GM21576 (cell line): ENCODE measurements at regions not wholly inside any gene's neighbourhood (a gene's known extent, or its start where the extent isn't known, plus 50 kb on each side); places are given as distances from the start of the nearest gene placed in this dataset.

Source experiments
- ATAC-seq: cut with Tn5 transposase; IDR thresholded peaks from one replicate; pipeline ENCODE4 v1.9.1; 2021; ENCODE audit warnings: mild to moderate bottlenecking, moderate library complexity; ENCODE audit not compliant: unreplicated experiment

DNA sequence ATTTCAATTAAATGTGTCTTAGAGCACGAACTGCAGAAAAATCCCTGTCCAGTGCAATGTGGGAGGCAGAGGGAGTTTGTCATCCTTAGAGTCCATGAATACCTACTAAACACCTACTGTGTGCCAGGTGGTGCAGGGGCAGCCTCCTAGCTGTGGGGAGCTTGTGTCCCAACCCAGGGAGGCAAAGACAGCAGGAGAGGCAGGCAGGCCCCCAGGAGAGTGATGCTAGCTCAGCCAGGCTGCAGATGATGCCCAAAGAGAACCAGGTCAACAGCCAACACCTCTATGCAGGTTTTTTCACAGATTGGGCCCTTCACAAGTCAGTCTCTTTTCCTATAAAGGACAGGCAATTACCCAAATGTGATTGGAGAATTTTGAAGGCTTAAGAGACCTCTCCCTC, 108.2 kb upstream of the UQCRFS1 start:
- no peak for ATAC-seq

DNA sequence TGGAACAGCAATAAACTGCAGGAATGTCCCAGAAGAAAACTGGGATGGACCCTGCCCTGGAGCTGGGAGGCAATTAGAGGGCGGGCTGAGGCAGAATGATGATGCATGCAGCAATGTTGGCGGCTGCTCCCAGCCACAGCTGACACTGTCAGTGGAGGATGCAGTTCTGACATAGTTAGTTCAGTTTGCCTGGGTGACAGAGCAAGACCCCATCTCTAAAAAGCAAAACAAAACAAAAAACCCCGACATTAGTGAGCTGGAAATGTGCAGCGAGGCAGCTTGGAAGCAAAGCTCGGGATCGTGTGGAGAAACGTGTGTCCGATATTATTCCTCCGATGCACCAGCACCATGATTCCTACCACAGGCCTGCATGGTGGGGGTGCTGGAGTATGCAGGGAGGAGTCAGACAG, 110.1 kb upstream of the UQCRFS1 start:
- ATAC-seq, result no peak

DNA sequence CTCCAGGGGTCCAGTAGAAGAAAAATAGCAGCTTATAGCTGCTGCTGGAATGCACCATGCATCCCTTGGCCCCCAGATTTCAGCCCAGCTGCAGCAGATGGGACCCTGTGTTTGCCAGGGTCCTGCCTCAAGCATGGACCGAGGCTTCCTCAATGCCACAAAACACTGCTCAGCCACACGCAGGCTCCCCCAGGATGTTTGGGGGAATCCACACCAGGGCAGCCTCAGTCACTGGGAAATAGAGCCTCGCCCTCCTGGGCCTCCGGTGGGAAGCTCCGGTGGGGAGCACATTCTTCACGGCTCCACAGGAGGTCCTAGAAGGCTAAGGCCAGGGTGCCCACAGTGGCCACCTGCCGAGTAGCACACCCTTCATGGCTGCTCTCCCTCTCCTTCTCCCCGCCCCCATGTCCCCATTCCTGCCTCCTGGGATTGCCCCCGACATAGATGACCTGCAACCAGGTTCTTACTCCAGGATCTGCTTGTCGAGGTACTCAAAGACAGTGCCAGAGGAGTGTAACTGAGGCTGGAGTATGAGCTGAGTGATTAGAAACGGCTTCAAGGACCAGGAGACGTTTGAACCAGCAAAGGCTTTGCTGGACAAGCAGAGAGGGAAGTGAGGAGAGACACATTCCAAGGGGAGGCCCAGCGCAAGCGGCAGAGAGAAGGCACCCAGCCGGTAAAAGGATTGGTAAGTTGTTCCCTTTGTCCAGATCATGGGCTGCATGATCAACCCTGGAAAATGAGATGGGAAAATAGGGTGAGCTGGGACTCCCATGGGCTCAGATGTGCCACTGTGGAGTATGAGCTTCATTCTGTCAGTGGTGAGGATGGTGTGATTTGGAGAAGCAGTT, 110.7 kb upstream of the UQCRFS1 start:
- no peak for ATAC-seq

DNA sequence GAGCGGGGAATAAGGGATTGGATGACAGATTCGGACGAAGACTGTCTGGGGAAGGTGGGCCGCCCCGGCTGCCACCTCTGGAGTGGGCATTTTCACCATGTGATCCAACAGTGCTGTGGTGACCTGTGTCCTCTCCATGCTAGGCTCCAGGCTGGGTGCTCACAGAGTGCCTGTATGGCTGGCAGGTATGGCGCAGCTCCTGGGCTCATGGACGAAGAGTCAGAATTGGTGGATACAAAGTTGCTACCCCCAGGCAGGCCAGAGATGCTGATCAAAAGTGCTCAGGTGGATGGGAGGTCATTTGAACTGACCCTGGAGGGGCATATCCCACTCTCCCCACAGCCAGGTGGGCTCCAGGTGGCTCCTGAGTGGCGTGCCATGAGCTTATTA, 111.3 kb upstream of the UQCRFS1 start:
- no peak for ATAC-seq

DNA sequence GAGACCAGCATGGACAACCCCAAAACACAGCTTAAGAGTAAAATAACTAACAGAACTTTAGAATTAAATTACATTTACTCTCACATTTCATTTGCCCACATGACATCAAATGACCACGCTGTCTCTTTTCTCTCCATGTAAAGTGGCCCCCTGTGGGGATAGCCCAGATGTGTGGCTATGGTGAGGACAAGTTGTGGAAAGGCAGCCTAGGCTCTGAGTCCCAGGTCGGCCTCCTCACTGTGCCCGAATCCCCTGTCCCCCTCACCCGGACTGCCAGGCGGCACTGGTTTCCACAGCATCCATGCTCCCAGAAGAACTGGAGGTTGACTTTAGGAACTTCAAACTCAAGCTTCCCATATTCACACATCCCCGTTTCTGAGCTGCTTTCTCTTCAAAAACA, 111.8 kb upstream of the UQCRFS1 start:
- ATAC-seq, result no peak

DNA sequence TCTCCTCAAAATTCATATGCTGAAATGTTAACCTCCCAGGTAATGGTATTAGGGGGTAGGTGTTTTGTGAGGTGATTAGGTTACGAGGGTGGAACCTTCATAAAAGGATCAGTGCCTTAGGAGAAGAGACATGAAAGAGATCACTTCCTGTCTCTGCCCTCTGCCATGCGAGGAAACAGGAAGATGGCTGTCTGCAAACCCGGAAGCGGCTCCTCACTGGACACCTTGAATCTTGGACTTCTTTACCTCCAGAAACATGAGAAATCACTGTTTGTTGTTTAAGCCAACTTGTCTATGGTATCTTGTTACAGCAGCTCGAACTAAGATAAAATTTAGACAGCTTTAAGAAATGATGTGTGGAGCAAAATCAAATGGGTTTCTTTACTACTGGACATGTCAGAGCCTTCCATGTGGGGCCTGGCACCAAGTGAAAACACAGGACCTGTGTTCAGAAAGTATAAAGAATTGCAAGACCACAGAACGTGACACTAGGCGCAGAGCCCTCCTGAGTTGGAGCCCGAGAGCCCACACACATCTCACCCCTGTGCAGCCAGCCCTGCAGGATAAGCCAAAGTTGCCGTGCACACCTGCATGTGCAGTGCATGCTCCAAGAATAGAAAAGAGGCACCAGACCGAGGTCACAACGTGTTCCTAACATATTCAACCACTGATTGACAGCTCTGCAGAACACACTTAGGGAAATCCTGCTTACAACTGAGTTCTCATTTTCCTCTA, 112.5 kb upstream of the UQCRFS1 start:
- ATAC-seq, result no peak

DNA sequence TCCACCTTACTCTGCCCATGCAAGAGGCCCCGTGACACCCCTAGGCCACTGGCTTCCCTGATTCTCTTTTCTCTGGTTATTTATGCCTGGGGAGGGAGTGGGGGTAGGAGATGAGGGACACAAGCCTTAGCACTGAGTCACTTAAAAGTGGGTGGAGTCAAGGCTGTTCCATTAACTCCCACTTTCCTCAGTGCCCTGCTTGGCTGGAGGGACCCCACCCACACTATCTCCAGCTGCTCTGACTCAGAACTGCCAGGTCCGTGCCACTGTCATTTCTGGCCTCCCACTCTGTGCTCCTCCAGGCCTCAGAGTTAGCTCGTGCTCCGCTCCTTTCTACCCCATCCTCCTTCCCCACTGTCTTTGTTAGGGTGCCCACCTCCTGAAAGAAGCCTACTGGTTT, 113.4 kb upstream of the UQCRFS1 start:
- no peak for ATAC-seq

DNA sequence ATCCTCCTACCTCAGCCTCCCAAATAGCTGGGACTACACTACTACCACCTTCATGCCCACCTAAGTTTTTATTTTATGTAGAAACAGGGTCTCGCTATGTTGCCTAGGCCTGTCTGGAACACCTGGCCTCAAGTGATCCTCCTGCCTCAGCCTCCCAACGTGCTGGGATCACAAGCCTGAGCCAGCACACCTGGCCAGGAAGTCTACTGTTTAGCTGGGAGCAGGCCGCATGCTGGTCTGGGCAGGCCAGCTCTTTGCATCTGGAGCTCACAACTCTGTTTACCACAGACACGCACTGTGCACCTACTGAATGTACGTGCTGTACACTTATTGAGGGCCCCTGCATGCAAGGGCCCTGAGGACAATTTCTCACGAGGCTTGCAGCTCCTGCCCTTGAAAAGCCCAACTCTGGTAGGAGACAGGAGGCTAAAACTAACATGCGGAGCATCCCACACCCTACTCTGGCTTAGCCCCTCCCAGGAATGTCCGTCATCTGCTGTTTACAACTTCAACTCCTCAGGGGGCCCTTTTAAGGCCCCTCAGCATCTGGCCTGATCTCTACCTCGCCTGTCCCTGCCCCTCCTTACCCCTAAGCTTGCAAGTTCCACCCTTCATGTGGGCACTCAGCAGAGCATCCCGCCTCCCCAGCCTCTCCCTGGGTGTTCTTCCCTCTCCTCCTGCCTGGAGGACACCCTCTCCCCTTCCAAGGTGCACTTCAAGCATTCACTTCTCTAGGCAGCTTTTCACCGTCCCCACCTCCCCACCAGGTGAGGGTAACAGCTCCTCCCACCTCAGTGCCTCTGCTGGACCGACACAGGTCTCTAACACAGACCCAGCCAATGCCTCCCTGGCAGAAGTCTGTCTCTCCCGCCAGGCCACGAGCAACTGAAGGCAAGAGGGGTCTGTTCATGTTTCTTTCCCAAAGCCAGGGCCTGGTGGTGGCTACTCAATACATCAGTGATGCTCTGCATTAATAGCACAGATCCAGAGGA, 114.2 kb upstream of the UQCRFS1 start:
- ATAC-seq, result no peak

DNA sequence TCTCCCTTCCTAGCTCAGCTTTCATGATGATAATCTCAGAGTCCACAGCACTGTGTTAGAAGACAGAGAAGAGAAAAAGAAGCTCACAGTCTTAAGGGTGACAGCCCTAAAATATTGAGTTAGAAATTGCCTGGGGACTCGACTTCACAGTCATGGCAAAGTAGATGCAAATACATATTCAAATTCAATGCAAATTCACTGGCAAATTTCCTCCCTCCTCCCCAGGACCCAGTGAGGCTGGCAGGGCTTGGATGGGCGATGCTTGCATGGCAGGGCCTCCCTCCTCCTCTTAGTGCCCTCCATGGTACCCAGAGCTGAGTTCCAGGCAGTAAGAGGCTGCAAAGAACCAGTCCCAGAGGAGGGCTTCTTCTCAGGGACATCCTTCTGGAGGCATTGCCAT, 115.6 kb upstream of the UQCRFS1 start:
- ATAC-seq, result no peak

DNA sequence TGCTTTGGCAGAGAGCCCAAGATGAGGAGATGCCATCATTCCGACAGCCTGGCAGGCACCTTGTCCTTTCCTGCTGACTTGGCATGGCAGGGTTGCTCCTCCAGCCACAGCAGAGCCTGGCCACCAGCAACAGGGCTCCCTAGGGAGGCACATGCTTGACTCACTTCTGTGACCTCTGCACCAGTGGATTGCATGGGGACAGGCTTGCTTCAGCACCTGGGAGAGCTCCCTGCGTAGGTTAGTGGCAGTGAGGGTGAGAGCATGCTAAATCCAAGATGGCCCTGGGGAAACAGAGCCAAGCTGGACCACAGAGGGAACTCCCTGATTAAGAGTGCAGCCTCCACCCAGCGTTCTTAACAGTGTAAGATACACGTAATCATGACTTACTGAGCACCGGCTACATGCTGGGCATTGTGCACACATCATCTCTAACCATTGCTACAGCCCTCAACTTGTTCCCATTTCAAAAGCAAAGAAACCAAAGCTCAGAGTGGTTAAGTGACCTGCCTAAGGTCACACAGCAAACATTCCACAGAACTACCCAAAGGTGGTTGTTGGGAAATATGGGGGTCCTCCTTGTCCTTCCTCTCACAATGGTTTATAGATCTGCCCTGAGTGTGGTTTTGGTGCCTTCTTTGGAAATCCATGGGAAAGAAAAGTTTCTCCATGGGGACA, 116.6 kb upstream of the UQCRFS1 start:
- ATAC-seq, result no peak

DNA sequence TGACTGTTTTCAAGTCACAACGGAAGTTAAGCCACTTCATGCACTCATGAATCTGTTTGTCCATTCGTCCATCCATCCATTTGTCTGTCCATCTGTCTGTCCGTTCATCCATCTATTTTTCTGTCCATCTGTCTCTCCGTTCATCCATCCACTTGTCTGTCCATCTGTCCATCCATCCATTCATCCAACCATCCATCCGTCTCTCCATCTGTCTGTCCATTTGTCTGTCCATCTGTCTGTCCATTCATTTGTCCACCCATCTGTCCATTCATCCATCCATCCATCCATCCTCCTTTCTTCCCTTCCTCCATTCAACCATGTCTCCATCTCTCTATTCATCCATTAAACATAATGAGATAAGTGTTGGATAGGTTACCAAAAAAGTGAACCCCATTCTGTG, 123.5 kb upstream of the UQCRFS1 start:
- no peak for ATAC-seq

DNA sequence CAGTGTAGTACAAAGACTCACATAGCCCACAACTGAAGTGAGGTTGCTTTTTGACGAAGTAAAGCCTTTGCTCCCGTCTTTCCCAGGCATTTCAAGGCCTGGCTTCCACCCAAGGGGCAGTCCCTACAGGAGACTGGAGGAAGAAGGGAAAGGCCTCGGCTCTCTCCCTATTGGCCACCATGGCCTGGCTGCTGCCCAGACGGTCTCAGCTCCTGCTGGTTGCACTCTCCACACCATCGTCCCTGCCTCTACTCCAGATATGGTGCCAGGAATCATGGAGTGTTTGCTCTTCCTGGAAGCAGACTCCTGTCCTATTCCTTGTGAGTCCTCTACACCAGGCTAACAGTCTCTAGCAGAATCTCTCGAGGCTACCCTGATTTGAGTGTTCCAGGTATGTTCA, 124.1 kb upstream of the UQCRFS1 start:
- ATAC-seq, result no peak

DNA sequence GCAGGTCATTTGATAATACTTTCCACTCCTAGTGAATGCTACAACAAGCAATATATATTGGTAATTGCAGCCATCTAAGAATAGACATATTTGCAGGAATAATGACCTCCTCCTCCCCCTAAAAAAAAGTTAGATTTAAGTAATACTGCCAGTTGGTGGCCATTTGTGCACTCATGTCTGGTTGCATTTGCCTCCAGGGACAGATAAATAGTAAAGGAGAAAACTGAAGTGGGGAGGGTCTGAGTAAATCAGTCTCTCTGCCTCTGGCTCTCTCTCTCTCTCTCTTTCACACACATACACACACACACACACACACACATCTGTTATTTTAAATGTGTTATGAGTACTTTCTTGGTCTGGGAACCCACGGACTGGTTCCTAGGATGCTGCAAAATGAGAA, 125.5 kb upstream of the UQCRFS1 start:
- ATAC-seq, result no peak

DNA sequence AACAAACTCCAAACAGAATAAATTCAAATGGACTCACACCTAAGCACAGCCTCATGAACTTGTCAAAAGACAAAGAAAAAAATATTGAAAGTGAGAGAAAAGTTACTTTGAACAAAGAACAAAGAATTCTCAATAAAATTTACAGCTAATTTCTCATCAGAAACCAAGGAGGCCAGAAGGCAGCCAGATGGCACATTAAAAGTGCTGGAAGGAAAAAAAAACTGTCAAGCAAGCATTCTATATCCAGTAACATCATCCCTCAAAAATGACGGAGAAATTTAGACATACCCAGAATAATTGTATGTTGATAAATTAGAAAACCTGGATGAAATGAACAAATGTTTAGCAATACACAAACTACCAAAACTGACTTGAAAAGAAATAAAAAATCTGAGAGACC, 129.8 kb upstream of the UQCRFS1 start:
- no peak for ATAC-seq

DNA sequence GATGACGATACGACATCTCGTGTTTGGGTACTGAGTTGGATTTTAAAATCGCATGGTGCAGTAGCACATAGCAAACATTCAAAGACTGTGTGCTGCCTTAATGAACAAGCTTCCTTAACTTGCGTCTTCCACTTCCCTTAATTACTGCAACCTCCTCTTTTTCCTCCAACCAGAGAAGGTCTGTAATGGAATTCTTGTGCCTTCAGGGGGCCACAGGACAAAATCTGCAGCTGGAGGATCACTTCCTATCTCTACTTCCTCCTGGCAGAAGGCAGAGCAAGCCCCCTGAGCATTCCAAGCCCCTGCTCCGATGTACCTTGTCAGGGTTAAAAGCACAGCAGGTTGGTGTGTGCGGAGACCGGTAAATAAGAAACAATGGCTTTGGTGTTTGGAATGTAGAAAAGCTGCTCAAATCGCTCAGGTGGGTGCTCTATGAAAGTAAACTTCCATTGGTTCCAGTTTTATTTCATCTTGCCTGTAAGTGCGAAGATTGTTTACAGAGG, 151.3 kb upstream of the UQCRFS1 start:
- no peak for ATAC-seq

DNA sequence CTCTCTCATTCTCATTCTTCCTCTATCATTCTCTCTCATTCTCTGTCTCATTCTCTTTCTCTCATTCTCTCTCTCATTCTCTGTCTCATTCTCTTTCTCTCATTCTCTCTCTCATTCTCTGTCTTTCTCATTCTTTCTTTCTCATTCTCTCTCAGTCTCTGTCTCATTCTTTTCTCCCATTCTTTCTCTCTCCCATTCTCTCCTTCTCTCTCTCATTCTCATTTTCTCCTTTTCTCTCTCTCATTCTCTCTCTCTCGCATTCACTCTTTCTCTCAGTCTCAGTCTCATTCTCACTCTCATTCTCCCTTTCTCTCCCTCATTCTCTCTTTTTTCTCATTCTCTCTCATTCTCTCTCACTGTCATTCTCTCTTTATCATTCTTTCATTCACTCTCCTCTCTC, 152.0 kb upstream of the UQCRFS1 start:
- ATAC-seq, result no peak

DNA sequence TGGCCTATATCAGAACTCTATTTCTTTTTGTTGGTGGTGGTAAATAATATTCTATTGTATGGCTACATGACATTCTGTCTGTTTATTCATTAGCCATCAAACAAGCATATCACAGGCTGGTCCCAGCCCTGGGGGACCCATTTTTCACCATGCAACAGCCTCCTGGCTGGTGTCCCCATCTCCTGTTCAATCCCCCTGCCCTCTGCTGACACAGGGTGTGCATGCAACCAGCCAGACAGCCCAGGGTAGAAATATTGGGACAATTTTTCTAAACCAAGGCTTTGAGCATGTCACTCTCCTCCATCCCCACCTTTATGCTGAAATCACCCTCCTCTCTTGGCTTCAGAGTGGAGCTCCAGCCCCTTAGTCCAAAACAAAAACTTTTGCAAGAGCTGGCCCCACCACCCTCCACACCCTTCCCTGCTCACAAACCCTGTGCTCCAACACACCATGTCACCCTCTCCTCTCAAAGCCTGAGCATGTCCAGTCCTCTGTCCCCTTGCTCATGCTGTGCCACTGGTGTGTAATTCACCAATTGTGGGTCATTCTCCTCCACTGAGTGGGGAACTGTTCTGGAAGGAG, 153.0 kb upstream of the UQCRFS1 start:
- no peak for ATAC-seq

DNA sequence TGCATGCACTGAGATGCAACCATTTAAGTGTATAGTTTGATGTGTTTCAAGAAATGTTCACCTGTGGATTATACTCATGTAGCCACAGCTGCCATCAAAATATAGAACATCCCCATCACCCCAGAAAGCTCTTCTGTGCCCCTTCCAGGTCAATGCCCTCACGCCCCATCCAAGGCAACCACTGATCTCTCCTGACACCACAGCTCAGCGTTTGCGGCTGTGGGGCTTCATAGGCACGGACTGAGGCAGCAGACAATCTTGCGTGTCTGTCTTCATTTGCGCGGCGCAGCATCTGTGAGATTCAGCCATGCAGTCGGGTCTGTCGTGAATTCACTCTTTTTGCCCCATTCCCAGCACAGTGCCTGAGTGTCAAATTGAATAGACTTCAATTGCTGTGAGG, 153.8 kb upstream of the UQCRFS1 start:
- no peak for ATAC-seq

DNA sequence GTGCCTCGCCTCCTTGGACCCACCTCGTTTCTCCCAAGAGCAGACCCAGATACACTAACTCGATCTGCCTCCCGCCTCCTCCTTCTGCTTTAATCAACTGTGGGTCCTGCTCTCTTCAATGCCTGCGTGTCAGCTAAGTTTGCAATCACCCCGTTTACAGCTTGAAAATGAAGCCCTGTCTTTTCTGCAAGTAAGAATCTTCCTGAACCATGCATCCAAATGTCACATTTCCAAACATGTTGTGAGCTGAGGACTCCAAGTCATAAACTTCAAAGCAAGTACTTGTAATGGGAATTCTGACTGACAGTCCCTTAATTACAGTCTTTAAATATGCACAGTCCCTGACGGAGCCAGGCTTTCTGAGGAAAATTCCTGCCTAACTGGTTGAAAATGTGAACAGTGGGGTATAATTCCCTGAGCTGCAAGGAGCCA, 154.9 kb upstream of the UQCRFS1 start:
- ATAC-seq, result no peak

DNA sequence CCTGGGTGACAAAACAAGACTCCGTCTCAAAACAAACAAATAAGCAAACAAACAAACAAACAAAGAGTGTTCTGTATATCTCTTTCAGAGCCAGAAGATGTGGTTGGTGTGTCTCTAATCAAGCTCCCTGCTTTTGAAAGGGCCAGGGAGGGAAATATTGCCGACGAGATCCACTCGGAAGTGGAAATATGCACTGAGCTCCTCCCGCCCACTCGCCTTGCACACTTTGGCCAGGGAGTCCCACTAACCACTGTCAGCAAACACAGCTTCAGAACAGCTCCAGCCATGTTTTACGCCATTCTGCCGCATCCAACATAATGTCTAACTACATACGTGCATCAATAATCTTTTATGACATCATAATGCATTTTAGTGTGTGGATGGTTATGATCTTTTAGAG, 155.5 kb upstream of the VSTM2B start:
- no peak for ATAC-seq
